Nephron progenitor cell (in vitro differentiated cells): ENCODE measurements at regions not wholly inside any gene's neighbourhood (a gene's known extent, or its start where the extent isn't known, plus 50 kb on each side); places are given as distances from the start of the nearest gene placed in this dataset.
"Not testable (repeated sequence)": the region's sequence is repeated elsewhere in the genome, so short reads cannot be mapped to it uniquely, and the experiment has no call there.

Source experiments
- DNase-seq: peaks from one replicate; pipeline ENCODE4 v3.0.0; 2021
- H3K27ac Mint-ChIP-seq: 2 replicates; pipeline ENCODE4 v1.8.0; 2021; ENCODE audit warnings: mild to moderate bottlenecking, moderate library complexity, mixed read lengths
- H3K27me3 Mint-ChIP-seq: 2 replicates; pipeline ENCODE4 v1.8.0; 2021; ENCODE audit warnings: mild to moderate bottlenecking, low read depth, mixed read lengths; ENCODE audit not compliant: poor library complexity
- H3K36me3 Mint-ChIP-seq: 2 replicates; pipeline ENCODE4 v1.8.0; 2021; ENCODE audit warnings: low read depth, mixed read lengths
- H3K4me1 Mint-ChIP-seq: 2 replicates; pipeline ENCODE4 v1.8.0; 2021; ENCODE audit warnings: mixed read lengths
- H3K4me3 Mint-ChIP-seq: 2 replicates; pipeline ENCODE4 v1.8.0; 2021; ENCODE audit warnings: mild to moderate bottlenecking, moderate library complexity, mixed read lengths
- H3K9me3 Mint-ChIP-seq: 2 replicates; pipeline ENCODE4 v1.8.0; 2021; ENCODE audit warnings: mild to moderate bottlenecking, moderate library complexity, mixed read lengths
- CTCF ChIP-seq: fragments of 200-600 bp; sonication (generic); IDR thresholded peaks from 2 replicates; pipeline ENCODE4 v1.5.0; 2021; ENCODE audit warnings: antibody characterized with exemption

- peaks cover 22% of the 10 kb centered on the region for H3K4me1 Mint-ChIP-seq
- H3K36me3 Mint-ChIP-seq, result no peaks in the 10 kb centered on the region
- peaks cover 4% of the 10 kb centered on the region for H3K27me3 Mint-ChIP-seq
- no peaks in the 10 kb centered on the region for H3K9me3 Mint-ChIP-seq
- H3K4me3 Mint-ChIP-seq, result no peak overlapping the region
- no peak overlapping the region for H3K27ac Mint-ChIP-seq
- TF ChIP-seq CTCF, result no peak
- no peak for DNase-seq
Observed at GRCh38 chr1:242610209-242610608, 85.7 kb upstream of the PLD5 start.

- no peaks in the 10 kb centered on the region for H3K4me1 Mint-ChIP-seq
- no peak for TF ChIP-seq CTCF
- no peaks in the 10 kb centered on the region for H3K36me3 Mint-ChIP-seq
- peaks cover 8% of the 10 kb centered on the region for H3K27me3 Mint-ChIP-seq
- H3K9me3 Mint-ChIP-seq, result no peaks in the 10 kb centered on the region
- no peak overlapping the region for H3K27ac Mint-ChIP-seq
- no peak overlapping the region for H3K4me3 Mint-ChIP-seq
- DNase-seq, result no peak
Observed at GRCh38 chr1:242605521-242605920, 81.0 kb upstream of the PLD5 start.

DNA sequence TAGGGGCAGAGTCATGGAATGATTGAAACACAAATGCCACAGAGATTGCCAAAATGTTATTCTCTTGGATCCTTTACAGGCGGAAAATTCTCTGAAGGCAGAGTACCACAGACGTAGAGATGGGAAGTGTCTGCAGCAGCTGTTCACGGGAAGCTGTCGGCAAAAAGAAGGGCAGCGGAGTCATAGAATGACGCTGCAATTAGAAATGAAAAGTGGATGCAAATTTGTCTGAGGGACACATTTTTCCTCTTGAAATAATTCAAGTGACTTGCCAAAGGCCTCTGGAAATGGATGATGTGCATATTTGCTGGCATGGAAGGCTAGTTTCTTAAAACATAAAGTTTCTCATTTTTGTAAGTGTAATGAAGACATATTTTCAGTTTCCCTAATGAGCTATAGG is 77.5 kb upstream of the PLD5 start:
- H3K27me3 Mint-ChIP-seq, result peaks cover 4% of the 10 kb centered on the region
- H3K4me1 Mint-ChIP-seq, result no peaks in the 10 kb centered on the region
- no peak overlapping the region for H3K27ac Mint-ChIP-seq
- H3K36me3 Mint-ChIP-seq, result no peaks in the 10 kb centered on the region
- peaks cover 19% of the 10 kb centered on the region for H3K9me3 Mint-ChIP-seq
- H3K4me3 Mint-ChIP-seq, result no peak overlapping the region
- TF ChIP-seq CTCF, result no peak
- DNase-seq, result no peak

GRCh38 chr1:242593756-242594155 is 69.3 kb upstream of the PLD5 start:
- not testable (repeated sequence) for H3K4me1 Mint-ChIP-seq, H3K36me3 Mint-ChIP-seq, H3K27ac Mint-ChIP-seq, H3K27me3 Mint-ChIP-seq, H3K4me3 Mint-ChIP-seq, DNase-seq
- peaks cover 48% of the 10 kb centered on the region for H3K9me3 Mint-ChIP-seq

GRCh38 chr1:242586360-242586680 is 61.8 kb upstream of the PLD5 start:
- H3K36me3 Mint-ChIP-seq, result no peaks in the 10 kb centered on the region
- peaks cover 12% of the 10 kb centered on the region for H3K9me3 Mint-ChIP-seq
- peaks cover 7% of the 10 kb centered on the region for H3K27me3 Mint-ChIP-seq
- no peak for TF ChIP-seq CTCF
- H3K4me1 Mint-ChIP-seq, result no peaks in the 10 kb centered on the region
- no peak overlapping the region for H3K27ac Mint-ChIP-seq
- no peak overlapping the region for H3K4me3 Mint-ChIP-seq
- DNase-seq, result no peak

DNA sequence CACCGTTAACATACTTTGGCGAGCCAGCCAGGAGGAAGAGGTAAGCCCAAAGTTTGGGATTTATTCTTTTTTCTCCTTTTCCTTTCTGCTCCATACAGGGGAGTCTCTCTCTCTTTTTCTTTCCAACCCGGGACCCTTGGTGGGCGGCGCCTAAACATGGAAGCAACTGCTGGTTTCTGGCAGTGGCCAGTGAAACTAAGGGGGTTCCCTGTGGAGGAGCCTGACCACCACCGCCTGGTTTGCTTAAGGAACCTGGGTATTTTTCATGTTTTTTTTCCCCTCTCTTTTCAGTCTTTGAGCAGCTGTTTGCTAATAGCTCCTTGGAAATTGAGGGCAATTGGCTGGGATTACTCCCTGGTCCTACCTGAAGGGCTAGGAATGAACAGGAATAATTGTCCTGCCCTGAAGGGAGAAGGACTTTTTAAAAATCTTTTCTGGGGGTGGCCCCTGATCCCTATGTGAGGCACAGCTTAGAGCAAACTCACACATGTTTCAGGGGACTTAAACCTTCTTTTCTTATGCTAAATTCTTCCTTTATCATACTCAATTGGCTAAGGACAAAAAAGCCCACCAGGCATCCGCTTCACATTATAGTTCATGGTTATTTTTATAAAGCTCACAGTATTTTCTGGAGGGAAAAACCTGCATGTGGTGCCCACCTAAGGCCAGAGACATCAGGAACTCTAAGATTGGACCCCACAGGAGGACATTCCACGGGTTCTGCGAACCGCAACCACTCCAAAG is 61.3 kb upstream of the PLD5 start:
- peaks cover 7% of the 10 kb centered on the region for H3K9me3 Mint-ChIP-seq
- no peak for TF ChIP-seq CTCF
- no peaks in the 10 kb centered on the region for H3K4me1 Mint-ChIP-seq
- H3K27ac Mint-ChIP-seq, result no peak overlapping the region
- peaks cover 7% of the 10 kb centered on the region for H3K27me3 Mint-ChIP-seq
- no peaks in the 10 kb centered on the region for H3K36me3 Mint-ChIP-seq
- DNase-seq, result no peak
- H3K4me3 Mint-ChIP-seq, result no peak overlapping the region
